HCT116 (cell line): ENCODE measurements at regions not wholly inside any gene's neighbourhood (a gene's known extent, or its start where the extent isn't known, plus 50 kb on each side); places are given as distances from the start of the nearest gene placed in this dataset.
"Not testable (repeated sequence)": the region's sequence is repeated elsewhere in the genome, so short reads cannot be mapped to it uniquely, and the experiment has no call there.

Experiments
- ATAC-seq: fragments of 200-7000 bp; cut with Tn5 transposase; 2 replicates; pipeline ENCODE4 v1.9.1; 2020; ENCODE audit warnings: mild to moderate bottlenecking, moderate library complexity
- BruUV-seq: library from RNA; stranded (reverse); fragments of 400-500 nt; replicated peaks from 2 replicates; lab custom pipeline; 2021; lab: Mats Ljungman, UMichigan
- CTCF ChIA-PET: fragments of 300-600 bp; sonication (Branson Sonifier 250); formaldehyde crosslinking; loops from one replicate; lab custom pipeline; 2021; ENCODE audit warnings: antibody characterized with exemption; lab: Charles Lee
- POLR2A ChIA-PET: fragments of 300-600, 350-600 bp; sonication (Branson Sonifier 250); formaldehyde crosslinking; loops from one replicate; lab custom pipeline; 2021; ENCODE audit warnings: antibody characterized with exemption; lab: Charles Lee
- RAD21 ChIA-PET, 2 experiments: fragments of 300-600 bp; sonication (Branson Sonifier 250); formaldehyde crosslinking; loops; one replicate each; lab custom pipeline; 2023; ENCODE audit warnings: low total read pairs in 2 of 2; ENCODE audit not compliant: uncharacterized antibody in 2 of 2, unreplicated experiment in 2 of 2, low non-redundant PET in 1 of 2; lab: Charles Lee
- DNase-seq: peaks from one replicate; pipeline ENCODE4 v3.0.0-alpha.2; 2010; ENCODE audit warnings: low read depth, low spot score
- H2AFZ ChIP-seq: fragments of 200-600 bp; shearing (Covaris generic), sonication (generic); 2 replicates; pipeline ENCODE4 v1.6.1; 2017; ENCODE audit warnings: low read depth, mixed run types, mixed read lengths, antibody characterized with exemption, low read length; ENCODE audit not compliant: poor library complexity, severe bottlenecking
- H3K27ac ChIP-seq: 2 replicates; pipeline ENCODE4 v1.5.1; 2012; ENCODE audit warnings: low read depth, low read length
- H3K27me3 ChIP-seq: fragments of 200-600 bp; sonication (generic); 2 replicates; pipeline ENCODE4 v1.6.1; 2016; ENCODE audit warnings: mixed run types, low read length, mixed read lengths; ENCODE audit not compliant: insufficient read depth
- H3K36me3 ChIP-seq, 2 experiments: fragments of 200-500 bp in 1 of 2; fragments of 200-600 bp in 1 of 2; sonication (Bioruptor generic) in 1 of 2; sonication (generic) in 1 of 2; 2 replicates each; pipeline versions ENCODE4 v1.5.1 to v1.6.1; 2014 to 2016; ENCODE audit warnings: low read length in 2 of 2, inconsistent platforms in 1 of 2, mixed read lengths in 1 of 2, mixed run types in 1 of 2; ENCODE audit not compliant: insufficient read depth in 2 of 2, control insufficient read depth in 1 of 2
- H3K4me1 ChIP-seq, 2 experiments: fragments of 200-600 bp in 1 of 2; sonication (generic) in 1 of 2; 2 replicates each; pipeline versions ENCODE4 v1.5.1 to v1.6.1; 2012 to 2017; ENCODE audit warnings: low read length in 2 of 2, inconsistent platforms in 1 of 2, mild to moderate bottlenecking in 1 of 2, mixed read lengths in 1 of 2, mixed run types in 1 of 2, moderate library complexity in 1 of 2; ENCODE audit not compliant: insufficient read depth in 2 of 2, control insufficient read depth in 1 of 2
- H3K4me2 ChIP-seq: fragments of 200-600 bp; sonication (generic); 2 replicates; pipeline ENCODE4 v1.6.1; 2017; ENCODE audit warnings: mixed run types, low read length, mixed read lengths
- H3K4me3 ChIP-seq, 2 experiments: fragments of 200-600 bp in 1 of 2; sonication (generic) in 1 of 2; replicated peaks in 1 of 2; 2 replicates each; pipeline ENCODE4 v1.5.1; 2011 to 2016; ENCODE audit warnings: low read length in 2 of 2, control low read depth in 1 of 2, low read depth in 1 of 2, mild to moderate bottlenecking in 1 of 2, mixed read lengths in 1 of 2, mixed run types in 1 of 2
- H3K79me2 ChIP-seq: fragments of 200-600 bp; sonication (generic); 2 replicates; pipeline ENCODE4 v1.6.1; 2017; ENCODE audit warnings: mild to moderate bottlenecking, mixed run types, low read length, moderate library complexity, mixed read lengths; ENCODE audit not compliant: insufficient read depth
- H3K9ac ChIP-seq: fragments of 200-600 bp; sonication (generic); 2 replicates; pipeline ENCODE4 v1.6.1; 2016; ENCODE audit warnings: low read length, mixed read lengths
- H3K9me2 ChIP-seq: fragments of 200-600 bp; sonication (generic), shearing (Covaris generic); 2 replicates; pipeline ENCODE4 v1.6.1; 2017; ENCODE audit warnings: mixed run types, mild to moderate bottlenecking, moderate library complexity; ENCODE audit not compliant: insufficient read depth
- H3K9me3 ChIP-seq, 2 experiments: fragments of 200-500 bp in 1 of 2; fragments of 200-600 bp in 1 of 2; sonication (Bioruptor generic) in 1 of 2; sonication (generic) in 1 of 2; 2 replicates each; pipeline ENCODE4 v1.6.1; 2014 to 2017; ENCODE audit warnings: low read length in 2 of 2, mixed read lengths in 2 of 2, inconsistent platforms in 1 of 2, low read depth in 1 of 2, mild to moderate bottlenecking in 1 of 2, mixed run types in 1 of 2, moderate library complexity in 1 of 2; ENCODE audit not compliant: control insufficient read depth in 1 of 2, insufficient read depth in 1 of 2
- H4K20me1 ChIP-seq: fragments of 200-600 bp; sonication (generic), shearing (Covaris generic); 2 replicates; pipeline ENCODE4 v1.6.1; 2017; ENCODE audit warnings: mixed run types, mild to moderate bottlenecking, moderate library complexity; ENCODE audit not compliant: insufficient read depth
- CTCF ChIP-seq, 3 experiments: fragments of 200-600 bp in 1 of 3; sonication (generic) in 1 of 3; IDR thresholded peaks in 2 of 3; conservative IDR thresholded peaks in 1 of 3; 2 replicates each; pipeline ENCODE4 v1.5.1; 2012 to 2017; ENCODE audit warnings: low read depth in 2 of 3, low read length in 2 of 3, antibody characterized with exemption in 1 of 3, borderline replicate concordance in 1 of 3, control low read depth in 1 of 3, mild to moderate bottlenecking in 1 of 3, mixed read lengths in 1 of 3, mixed run types in 1 of 3, moderate library complexity in 1 of 3; ENCODE audit not compliant: insufficient read depth in 1 of 3
- EZH2 ChIP-seq: fragments of 200-600 bp; sonication (generic); IDR thresholded peaks from 2 replicates; pipeline ENCODE4 v1.6.1; 2017; ENCODE audit warnings: antibody characterized with exemption, mixed run types
- POLR2A ChIP-seq: IDR thresholded peaks from 2 replicates; pipeline ENCODE4 v1.7.0; 2011; ENCODE audit warnings: borderline replicate concordance; ENCODE audit not compliant: insufficient read depth, insufficient read length; ENCODE audit errors: extremely low read depth
- SIN3A ChIP-seq: IDR thresholded peaks from 2 replicates; pipeline ENCODE4 v1.6.1; 2012; ENCODE audit warnings: low read depth
- SRF ChIP-seq: IDR thresholded peaks from 2 replicates; pipeline ENCODE4 v1.6.1; 2012; ENCODE audit warnings: low read depth
- YY1 ChIP-seq: IDR thresholded peaks from 2 replicates; pipeline ENCODE4 v1.6.1; 2011; ENCODE audit warnings: low read length, low read depth, moderate library complexity, mild to moderate bottlenecking; ENCODE audit not compliant: insufficient replicate concordance; ENCODE audit errors: extremely low read depth
- ZNF274 ChIP-seq: fragments of 200-500 bp; sonication (Bioruptor generic); IDR thresholded peaks from 2 replicates; pipeline ENCODE4 v1.6.1; 2014; ENCODE audit warnings: mild to moderate bottlenecking, low read depth, low read length, inconsistent platforms
- intact Hi-C: fragments of 100-400 bp; cut with micrococcal nuclease; formaldehyde crosslinking; loops from 2 replicates; pipeline ENCODE4 v1.10.0; 2022
- TF ChIP-seq, protein P1 (sequence below): IDR thresholded peaks from 2 replicates; pipeline ENCODE4 v1.6.1; 2012

DNA sequence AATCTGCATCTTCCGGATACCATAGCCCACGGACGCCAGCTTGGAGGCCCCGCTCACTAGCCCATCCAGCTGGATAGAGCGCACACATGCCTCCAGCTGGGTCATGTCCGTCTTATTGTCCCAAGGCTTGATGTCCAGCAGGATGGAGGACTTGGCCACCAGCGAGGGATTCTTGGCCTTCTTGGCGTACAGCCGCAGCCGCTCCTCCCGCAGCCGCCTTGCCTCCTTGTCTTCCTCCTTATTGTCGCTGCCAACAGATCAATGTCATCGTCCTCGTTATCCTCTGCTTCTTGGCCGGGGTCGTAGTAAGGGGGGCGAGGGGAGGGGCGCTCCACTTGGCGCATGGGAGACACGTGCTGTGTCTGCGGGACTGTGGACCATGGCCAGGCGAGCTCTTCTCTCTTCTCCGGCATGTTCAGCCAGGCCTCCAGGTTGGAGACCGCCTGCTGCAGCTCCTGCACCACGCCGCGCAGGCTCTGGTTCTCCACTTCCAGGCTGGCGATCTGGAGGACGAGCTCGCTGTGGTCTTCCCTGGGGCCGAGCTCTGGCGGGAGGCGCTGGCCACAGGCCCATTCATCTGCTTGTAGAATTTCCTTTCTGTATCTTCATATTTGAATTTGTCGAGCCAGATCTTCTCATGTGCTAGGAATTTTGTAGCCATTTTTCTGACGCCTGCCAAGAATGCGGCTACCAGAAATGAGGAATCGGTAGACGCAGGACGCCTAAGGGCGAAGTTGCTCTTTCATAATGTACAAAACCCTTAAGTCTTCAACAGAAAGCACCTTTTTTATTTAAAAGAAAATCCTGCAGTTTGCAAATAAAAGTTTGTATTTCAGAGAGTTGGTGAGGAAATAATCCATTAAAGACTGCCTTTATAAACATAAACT lies 60.1 kb upstream of the PTPRK start:
- H3K4me2 ChIP-seq: no peak overlapping the region
- RAD21 ChIA-PET: no interaction called here
- H3K4me3 ChIP-seq: no peak overlapping the region
- CTCF ChIA-PET: no interaction called here
- BruUV-seq: no TSS peak
- H3K79me2 ChIP-seq: no peaks in the 10 kb centered on the region
- H3K27ac ChIP-seq: no peak overlapping the region
- no peak overlapping the region for H3K9ac ChIP-seq
- intact Hi-C loops: no loop called here
- no peaks in the 10 kb centered on the region for H4K20me1 ChIP-seq
- no peak overlapping the region for H2AFZ ChIP-seq
- no peak for TF ChIP-seq YY1
- no peak for TF ChIP-seq ZNF274
- no peak for TF ChIP-seq SIN3A
- TF ChIP-seq POLR2A: no peak
- no peak for TF ChIP-seq SRF
- no peak for TF ChIP-seq EZH2
- TF ChIP-seq, protein P1, sequence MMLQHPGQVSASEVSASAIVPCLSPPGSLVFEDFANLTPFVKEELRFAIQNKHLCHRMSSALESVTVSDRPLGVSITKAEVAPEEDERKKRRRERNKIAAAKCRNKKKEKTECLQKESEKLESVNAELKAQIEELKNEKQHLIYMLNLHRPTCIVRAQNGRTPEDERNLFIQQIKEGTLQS: no peak
- TF ChIP-seq CTCF (IDR thresholded peaks at IDR 0.05 in 2 of 3, conservative IDR thresholded peaks at IDR 0.05 in 1 of 3; ENCODE audit: borderline replicate concordance in 1 of 3, insufficient read depth in 1 of 3, low read depth in 2 of 3, low read length in 2 of 3): no peak
- ATAC-seq (no peak), DNase-seq (no peak)
- H3K4me1 ChIP-seq: no peaks in the 10 kb centered on the region
- POLR2A ChIA-PET: interaction anchor here (1.1 kb wide), 1 partner anchor 10 kb away, joined by 3 read pairs; no protein-coding TSS in a partner anchor
- H3K9me3 ChIP-seq: no peaks in the 10 kb centered on the region
- H3K36me3 ChIP-seq: no peaks in the 10 kb centered on the region
- H3K9me2 ChIP-seq: 0 out of 2 replicates have a peak, but pooled peaks cover 5% of the 10 kb centered on the region
- no peaks in the 10 kb centered on the region for H3K27me3 ChIP-seq

DNA sequence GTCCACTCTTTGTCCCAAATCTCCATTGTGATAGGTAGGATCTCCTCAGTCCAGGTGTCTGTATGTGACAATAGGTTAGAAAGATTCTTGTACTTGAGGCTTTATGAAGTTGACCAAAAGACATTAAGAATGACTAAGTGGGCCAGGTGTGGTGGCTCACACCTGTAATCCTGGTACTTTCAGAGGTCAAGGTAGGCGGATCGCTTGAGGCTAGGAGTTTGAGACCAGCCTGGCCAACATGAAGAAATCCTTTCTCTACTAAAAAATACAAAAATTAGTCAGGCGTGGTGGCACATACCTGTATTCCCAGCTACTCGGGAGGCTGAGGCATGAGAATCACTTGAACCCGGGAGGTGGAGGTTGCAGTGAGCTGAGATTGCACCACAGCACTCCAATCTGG lies 54.9 kb upstream of the PTPRK start:
- not testable (repeated sequence) for BruUV-seq

More for the DNA sequence above, 54.9 kb upstream of the PTPRK start:
- H4K20me1 ChIP-seq, H3K9ac ChIP-seq, H3K9me3 ChIP-seq, POLR2A ChIA-PET, H3K4me2 ChIP-seq, H3K36me3 ChIP-seq, H3K9me2 ChIP-seq, CTCF ChIA-PET, intact Hi-C loops, ATAC-seq, H3K27me3 ChIP-seq, H3K4me1 ChIP-seq, RAD21 ChIA-PET, H3K4me3 ChIP-seq, H2AFZ ChIP-seq, H3K27ac ChIP-seq, H3K79me2 ChIP-seq, DNase-seq: not testable (repeated sequence)
